Liver (tissue), 8 donors: ENCODE measurements at regions not wholly inside any gene's neighbourhood (a gene's known extent, or its start where the extent isn't known, plus 50 kb on each side); places are given as distances from the start of the nearest gene placed in this dataset.

ENCODE experiments used
- DNase-seq: peaks from one replicate; pipeline ENCODE4 v3.0.0-alpha.2; 2017; ENCODE audit warnings: low spot score
- H3K27ac ChIP-seq, 2 donors: one replicate each; pipeline ENCODE4 v1.7.0; 2013; ENCODE audit warnings: inconsistent platforms in 2 of 2, low read length in 2 of 2, control low read depth in 1 of 2, low read depth in 1 of 2, mild to moderate bottlenecking in 1 of 2
- H3K27me3 ChIP-seq, 4 donors: one replicate each; pipeline versions ENCODE4 v1.6.1 to v1.7.0; 2013; ENCODE audit warnings: low read length in 3 of 4, inconsistent platforms in 1 of 4, mild to moderate bottlenecking in 1 of 4, moderate library complexity in 1 of 4; ENCODE audit not compliant: control insufficient read depth in 4 of 4, insufficient read depth in 4 of 4
- H3K36me3 ChIP-seq, 4 donors: one replicate each; pipeline versions ENCODE4 v1.6.1 to v1.7.0; 2013; ENCODE audit warnings: low read length in 3 of 4, mild to moderate bottlenecking in 3 of 4, low read depth in 1 of 4, moderate library complexity in 1 of 4; ENCODE audit not compliant: control insufficient read depth in 4 of 4, insufficient read depth in 3 of 4
- H3K4me1 ChIP-seq, 4 donors: one replicate each; pipeline versions ENCODE4 v1.6.1 to v1.7.0; 2013; ENCODE audit warnings: low read length in 3 of 4, mild to moderate bottlenecking in 3 of 4, moderate library complexity in 1 of 4; ENCODE audit not compliant: control insufficient read depth in 4 of 4, insufficient read depth in 4 of 4
- H3K4me3 ChIP-seq, 3 donors: one replicate each; pipeline versions ENCODE4 v1.6.1 to v1.7.0; 2013; ENCODE audit warnings: low read length in 3 of 3, control low read depth in 1 of 3, low read depth in 1 of 3, mild to moderate bottlenecking in 1 of 3
- H3K9ac ChIP-seq, 2 donors: one replicate each; pipeline ENCODE4 v1.7.0; 2013; ENCODE audit warnings: low read length in 2 of 2, mild to moderate bottlenecking in 2 of 2, moderate library complexity in 2 of 2, control low read depth in 1 of 2, low read depth in 1 of 2
- H3K9me3 ChIP-seq, 4 donors: one replicate each; pipeline versions ENCODE4 v1.6.1 to v1.7.0; 2013; ENCODE audit warnings: low read length in 3 of 4; ENCODE audit not compliant: control insufficient read depth in 4 of 4
- ATF3 ChIP-seq: IDR thresholded peaks from 2 replicates; pipeline ENCODE4 v1.6.1; 2016; ENCODE audit warnings: antibody characterized with exemption
- CTCF ChIP-seq: fragments of 150-350 bp; IDR thresholded peaks from 2 replicates; pipeline ENCODE4 v1.5.1; 2017; ENCODE audit warnings: improper control_type of control experiment, low read depth, low read length; ENCODE audit not compliant: missing input control
- EGR1 ChIP-seq, 2 donors: IDR thresholded peaks; 2 replicates each; pipeline ENCODE4 v1.6.1; 2016 to 2018; ENCODE audit warnings: antibody characterized with exemption in 2 of 2, low read depth in 2 of 2
- FOXA1 ChIP-seq: IDR thresholded peaks from 2 replicates; pipeline ENCODE4 v1.6.1; 2016; ENCODE audit warnings: antibody characterized with exemption
- FOXA2 ChIP-seq: IDR thresholded peaks from 2 replicates; pipeline ENCODE4 v1.6.1; 2016; ENCODE audit warnings: antibody characterized with exemption
- GABPA ChIP-seq, 2 donors: IDR thresholded peaks in 1 of 2; conservative IDR thresholded peaks in 1 of 2; 2 replicates each; pipeline ENCODE4 v1.6.1; 2016; ENCODE audit warnings: antibody characterized with exemption in 2 of 2, mild to moderate bottlenecking in 1 of 2, moderate library complexity in 1 of 2
- HNF4A ChIP-seq, 2 donors: conservative IDR thresholded peaks; 2 replicates each; pipeline ENCODE4 v1.6.1; 2016; ENCODE audit warnings: antibody characterized with exemption in 2 of 2, mild to moderate bottlenecking in 2 of 2
- HNF4G ChIP-seq: IDR thresholded peaks from 2 replicates; pipeline ENCODE4 v1.6.1; 2016; ENCODE audit warnings: antibody characterized with exemption
- JUND ChIP-seq, 2 donors: IDR thresholded peaks; 2 replicates each; pipeline ENCODE4 v1.6.1; 2016; ENCODE audit warnings: antibody characterized with exemption in 2 of 2
- MAX ChIP-seq: IDR thresholded peaks from 2 replicates; pipeline ENCODE4 v1.6.1; 2016; ENCODE audit warnings: antibody characterized with exemption
- NR2F2 ChIP-seq: IDR thresholded peaks from 2 replicates; pipeline ENCODE4 v1.6.1; 2016; ENCODE audit warnings: antibody characterized with exemption
- RAD21 ChIP-seq, 2 donors: IDR thresholded peaks; 2 replicates each; pipeline ENCODE4 v1.6.1; 2016; ENCODE audit warnings: antibody characterized with exemption in 2 of 2, mild to moderate bottlenecking in 2 of 2
- SP1 ChIP-seq: IDR thresholded peaks from 2 replicates; pipeline ENCODE4 v1.6.1; 2018; ENCODE audit warnings: antibody characterized with exemption, mild to moderate bottlenecking
- TAF1 ChIP-seq: conservative IDR thresholded peaks from 2 replicates; pipeline ENCODE4 v1.6.1; 2016; ENCODE audit warnings: antibody characterized with exemption, mild to moderate bottlenecking
- YY1 ChIP-seq: IDR thresholded peaks from 2 replicates; pipeline ENCODE4 v1.6.1; 2016; ENCODE audit warnings: antibody characterized with exemption, mild to moderate bottlenecking
- WGBS: extraction: QIAGEN DNeasy Blood & Tissue Kit; methylation state at CpG from one replicate; pipeline ENCODE4 v1.1.7; 2013; 5-methylcytosine and 5-hydroxymethylcytosine counted together
- TF ChIP-seq, protein P1 (sequence below): IDR thresholded peaks from 2 replicates; pipeline ENCODE4 v1.6.1; 2016; ENCODE audit warnings: antibody characterized with exemption
- TF ChIP-seq, protein P2 (sequence below): IDR thresholded peaks from 2 replicates; pipeline ENCODE4 v1.6.1; 2016; ENCODE audit warnings: antibody characterized with exemption, mild to moderate bottlenecking
- donor health status: healthy.
- donor health status: healthy.
- donor health status: healthy.
- donor health status: healthy.
- donor health status: healthy.

- TF ChIP-seq HNF4A (conservative IDR thresholded peaks at IDR 0.05) (no peak), FOXA2 (no peak), SP1 (no peak), GABPA (IDR thresholded peaks at IDR 0.05 in 1 of 2, conservative IDR thresholded peaks at IDR 0.05 in 1 of 2) (no peak), MAX (no peak), YY1 (no peak), NR2F2 (no peak)
These were observed 52.8 kb upstream of the RPL11 start (continued) for GRCh38 chr1:23638786-23639241.

DNA sequence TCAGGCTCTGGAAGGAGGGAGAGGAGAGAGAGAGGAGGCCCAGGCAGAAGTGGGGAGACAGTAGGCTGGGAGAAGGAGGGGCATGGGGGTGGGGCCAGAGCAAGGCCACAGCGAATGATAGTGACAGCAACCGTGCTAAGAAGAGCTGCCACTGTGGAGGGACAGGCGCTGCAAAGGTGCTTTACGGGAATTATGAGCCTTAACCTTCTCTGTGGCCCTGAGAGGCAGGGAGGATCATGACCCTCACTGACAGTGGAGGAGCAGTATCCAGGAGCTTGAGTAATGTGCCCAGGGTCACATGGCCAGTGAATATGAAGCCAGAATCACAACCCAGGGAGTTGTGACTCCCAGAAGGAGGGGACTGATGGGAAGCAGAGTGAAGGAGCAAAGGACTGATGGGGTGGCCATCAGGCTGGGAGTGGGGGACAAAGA, 53.4 kb upstream of the RPL11 start:
- H3K27ac ChIP-seq: no peak overlapping the region
- DNase-seq: no peak
- WGBS: 87% methylated on average over 4 of the region's 4 CpGs

DNA sequence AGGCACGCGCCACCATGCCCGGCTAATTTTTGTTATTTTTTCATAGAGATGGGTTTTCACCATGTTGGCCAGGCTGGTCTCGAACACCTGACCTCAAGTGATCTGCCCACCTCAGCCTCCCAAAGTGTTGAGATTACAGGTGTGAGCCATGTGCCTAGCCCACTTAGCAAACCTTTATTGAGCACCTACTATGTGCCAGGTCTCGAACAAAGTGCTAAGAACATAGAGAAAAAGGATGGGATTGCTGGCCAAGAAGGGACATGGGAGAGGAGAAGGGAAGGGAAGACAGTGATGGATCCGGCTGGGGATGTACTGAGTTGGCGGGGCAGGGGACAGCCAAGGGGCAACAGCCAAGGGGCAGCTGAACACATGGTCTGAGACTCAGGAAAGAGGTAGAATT, 55.6 kb upstream of the RPL11 start:
- Histone ChIP-seq H3K4me3 (no peak overlapping the region), H3K27ac (no peak overlapping the region), H3K27me3 (no peaks in the 10 kb centered on the region), H3K4me1 (peaks cover 0 to 7% (median 5%) of the 10 kb centered on the region in 4 donors), H3K9ac (no peak overlapping the region), H3K9me3 (no peaks in the 10 kb centered on the region), H3K36me3 (no peaks in the 10 kb centered on the region)
- TF ChIP-seq CTCF (no peak), JUND (IDR thresholded peaks at IDR 0.05) (no peak), SP1 (no peak), MAX (no peak), TAF1 (no peak), NR2F2 (no peak), EGR1 (IDR thresholded peaks at IDR 0.05; ENCODE audit: low read depth in 2 of 2) (no peak), FOXA2 (no peak), FOXA1 (no peak), RAD21 (IDR thresholded peaks at IDR 0.05) (no peak), GABPA (IDR thresholded peaks at IDR 0.05 in 1 of 2, conservative IDR thresholded peaks at IDR 0.05 in 1 of 2) (no peak), ATF3 (no peak)
- TF ChIP-seq, protein P1, sequence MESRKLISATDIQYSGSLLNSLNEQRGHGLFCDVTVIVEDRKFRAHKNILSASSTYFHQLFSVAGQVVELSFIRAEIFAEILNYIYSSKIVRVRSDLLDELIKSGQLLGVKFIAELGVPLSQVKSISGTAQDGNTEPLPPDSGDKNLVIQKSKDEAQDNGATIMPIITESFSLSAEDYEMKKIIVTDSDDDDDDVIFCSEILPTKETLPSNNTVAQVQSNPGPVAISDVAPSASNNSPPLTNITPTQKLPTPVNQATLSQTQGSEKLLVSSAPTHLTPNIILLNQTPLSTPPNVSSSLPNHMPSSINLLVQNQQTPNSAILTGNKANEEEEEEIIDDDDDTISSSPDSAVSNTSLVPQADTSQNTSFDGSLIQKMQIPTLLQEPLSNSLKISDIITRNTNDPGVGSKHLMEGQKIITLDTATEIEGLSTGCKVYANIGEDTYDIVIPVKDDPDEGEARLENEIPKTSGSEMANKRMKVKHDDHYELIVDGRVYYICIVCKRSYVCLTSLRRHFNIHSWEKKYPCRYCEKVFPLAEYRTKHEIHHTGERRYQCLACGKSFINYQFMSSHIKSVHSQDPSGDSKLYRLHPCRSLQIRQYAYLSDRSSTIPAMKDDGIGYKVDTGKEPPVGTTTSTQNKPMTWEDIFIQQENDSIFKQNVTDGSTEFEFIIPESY: no peak
- TF ChIP-seq, protein P2, sequence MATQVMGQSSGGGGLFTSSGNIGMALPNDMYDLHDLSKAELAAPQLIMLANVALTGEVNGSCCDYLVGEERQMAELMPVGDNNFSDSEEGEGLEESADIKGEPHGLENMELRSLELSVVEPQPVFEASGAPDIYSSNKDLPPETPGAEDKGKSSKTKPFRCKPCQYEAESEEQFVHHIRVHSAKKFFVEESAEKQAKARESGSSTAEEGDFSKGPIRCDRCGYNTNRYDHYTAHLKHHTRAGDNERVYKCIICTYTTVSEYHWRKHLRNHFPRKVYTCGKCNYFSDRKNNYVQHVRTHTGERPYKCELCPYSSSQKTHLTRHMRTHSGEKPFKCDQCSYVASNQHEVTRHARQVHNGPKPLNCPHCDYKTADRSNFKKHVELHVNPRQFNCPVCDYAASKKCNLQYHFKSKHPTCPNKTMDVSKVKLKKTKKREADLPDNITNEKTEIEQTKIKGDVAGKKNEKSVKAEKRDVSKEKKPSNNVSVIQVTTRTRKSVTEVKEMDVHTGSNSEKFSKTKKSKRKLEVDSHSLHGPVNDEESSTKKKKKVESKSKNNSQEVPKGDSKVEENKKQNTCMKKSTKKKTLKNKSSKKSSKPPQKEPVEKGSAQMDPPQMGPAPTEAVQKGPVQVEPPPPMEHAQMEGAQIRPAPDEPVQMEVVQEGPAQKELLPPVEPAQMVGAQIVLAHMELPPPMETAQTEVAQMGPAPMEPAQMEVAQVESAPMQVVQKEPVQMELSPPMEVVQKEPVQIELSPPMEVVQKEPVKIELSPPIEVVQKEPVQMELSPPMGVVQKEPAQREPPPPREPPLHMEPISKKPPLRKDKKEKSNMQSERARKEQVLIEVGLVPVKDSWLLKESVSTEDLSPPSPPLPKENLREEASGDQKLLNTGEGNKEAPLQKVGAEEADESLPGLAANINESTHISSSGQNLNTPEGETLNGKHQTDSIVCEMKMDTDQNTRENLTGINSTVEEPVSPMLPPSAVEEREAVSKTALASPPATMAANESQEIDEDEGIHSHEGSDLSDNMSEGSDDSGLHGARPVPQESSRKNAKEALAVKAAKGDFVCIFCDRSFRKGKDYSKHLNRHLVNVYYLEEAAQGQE: no peak
- DNase-seq: no peak
- 95% methylated on average over 7 of the region's 7 CpGs for WGBS

More for the DNA sequence above, 53.4 kb upstream of the RPL11 start:
- H3K27me3 ChIP-seq: no peaks in the 10 kb centered on the region
- no peak overlapping the region for H3K4me3 ChIP-seq
- H3K9me3 ChIP-seq: no peaks in the 10 kb centered on the region
- no peak overlapping the region for H3K9ac ChIP-seq
- TF ChIP-seq HNF4G (no peak), EGR1 (IDR thresholded peaks at IDR 0.05; ENCODE audit: low read depth in 2 of 2) (no peak), SP1 (no peak), FOXA2 (no peak)
- no peaks in the 10 kb centered on the region for H3K36me3 ChIP-seq
- peaks cover 0 to 7% (median 5%) of the 10 kb centered on the region in 4 donors for H3K4me1 ChIP-seq
